ENCODE measurements at regions not wholly inside any gene's neighbourhood (a gene's known extent, or its start where the extent isn't known, plus 50 kb on each side); places are given as distances from the start of the nearest gene placed in this dataset.

GRCh38 chr17:71910002-71910401, 210.8 kb upstream of the SOX9 start:
- TF ChIP-seq POLR2AphosphoS5 (IDR thresholded peaks at IDR 0.05; ENCODE audit: insufficient read depth in 1 of 2, low read depth in 1 of 2), result no peak
- TF ChIP-seq CTCF (IDR thresholded peaks at IDR 0.05), result no peak

Measured in vagina (tissue), 2 donors.